ENCODE measurements at regions not wholly inside any gene's neighbourhood (a gene's known extent, or its start where the extent isn't known, plus 50 kb on each side); places are given as distances from the start of the nearest gene placed in this dataset.

DNA sequence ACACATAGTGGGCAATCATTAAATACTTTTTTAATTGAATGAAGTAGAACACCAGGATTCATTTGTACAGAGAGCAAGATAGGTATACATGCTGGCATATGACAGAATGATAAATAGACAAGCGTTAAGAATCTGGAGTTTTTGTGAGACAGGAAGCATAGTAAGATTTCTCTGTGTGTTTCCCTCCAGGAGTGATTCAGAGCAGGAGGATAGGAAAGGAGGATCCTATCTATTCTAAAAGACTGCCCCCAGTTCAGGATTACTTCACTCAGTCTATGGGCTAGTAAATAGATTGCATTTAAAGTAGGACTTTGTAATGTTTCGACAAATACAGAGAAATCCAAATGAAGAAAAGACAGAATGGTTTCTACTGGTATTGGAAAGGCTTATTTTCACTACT lies 423.7 kb downstream of the PDGFC start:
- Mint-ChIP-seq H3K9me3 (peaks cover 6% of the 10 kb centered on the region), H3K27ac (no peak overlapping the region), H3K4me3 (no peak overlapping the region), H3K36me3 (ENCODE audit: low read depth) (no peaks in the 10 kb centered on the region), H3K27me3 (ENCODE audit: low read depth) (no peaks in the 10 kb centered on the region), H3K4me1 (peaks cover 4% of the 10 kb centered on the region)
- TF ChIP-seq, protein P1, sequence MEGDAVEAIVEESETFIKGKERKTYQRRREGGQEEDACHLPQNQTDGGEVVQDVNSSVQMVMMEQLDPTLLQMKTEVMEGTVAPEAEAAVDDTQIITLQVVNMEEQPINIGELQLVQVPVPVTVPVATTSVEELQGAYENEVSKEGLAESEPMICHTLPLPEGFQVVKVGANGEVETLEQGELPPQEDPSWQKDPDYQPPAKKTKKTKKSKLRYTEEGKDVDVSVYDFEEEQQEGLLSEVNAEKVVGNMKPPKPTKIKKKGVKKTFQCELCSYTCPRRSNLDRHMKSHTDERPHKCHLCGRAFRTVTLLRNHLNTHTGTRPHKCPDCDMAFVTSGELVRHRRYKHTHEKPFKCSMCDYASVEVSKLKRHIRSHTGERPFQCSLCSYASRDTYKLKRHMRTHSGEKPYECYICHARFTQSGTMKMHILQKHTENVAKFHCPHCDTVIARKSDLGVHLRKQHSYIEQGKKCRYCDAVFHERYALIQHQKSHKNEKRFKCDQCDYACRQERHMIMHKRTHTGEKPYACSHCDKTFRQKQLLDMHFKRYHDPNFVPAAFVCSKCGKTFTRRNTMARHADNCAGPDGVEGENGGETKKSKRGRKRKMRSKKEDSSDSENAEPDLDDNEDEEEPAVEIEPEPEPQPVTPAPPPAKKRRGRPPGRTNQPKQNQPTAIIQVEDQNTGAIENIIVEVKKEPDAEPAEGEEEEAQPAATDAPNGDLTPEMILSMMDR (IDR thresholded peaks at IDR 0.05; ENCODE audit: unreplicated experiment in 3 of 3) = no peak

DNA sequence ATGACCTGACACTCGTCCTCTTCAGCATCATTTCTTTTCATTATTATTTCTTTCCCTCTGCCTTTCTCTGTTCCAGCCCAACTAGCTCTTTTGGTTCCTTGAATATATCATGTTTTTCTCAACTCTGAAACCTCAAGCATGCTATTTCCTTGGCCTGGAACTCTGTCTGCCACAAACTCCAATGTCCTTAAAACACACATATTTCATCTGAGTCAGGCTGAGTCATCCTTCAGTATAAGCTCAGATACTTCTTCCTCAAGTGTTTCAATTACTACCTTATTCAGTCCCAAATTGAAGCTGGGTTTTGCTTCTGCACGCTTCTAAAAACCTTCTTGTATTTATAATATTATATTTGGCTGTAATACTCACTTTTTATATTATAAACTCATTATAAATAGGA lies 424.2 kb downstream of the PDGFC start:
- Mint-ChIP-seq H3K36me3 (ENCODE audit: low read depth) (no peaks in the 10 kb centered on the region), H3K9me3 (peaks cover 3% of the 10 kb centered on the region), H3K4me1 (peaks cover 4% of the 10 kb centered on the region), H3K27ac (peak overlapping the region; percentile 7 to 19 (median 12)), H3K27me3 (ENCODE audit: low read depth) (no peaks in the 10 kb centered on the region), H3K4me3 (no peak overlapping the region)
- TF ChIP-seq, protein P1 (IDR thresholded peaks at IDR 0.05; ENCODE audit: unreplicated experiment in 3 of 3) = no peak

DNA sequence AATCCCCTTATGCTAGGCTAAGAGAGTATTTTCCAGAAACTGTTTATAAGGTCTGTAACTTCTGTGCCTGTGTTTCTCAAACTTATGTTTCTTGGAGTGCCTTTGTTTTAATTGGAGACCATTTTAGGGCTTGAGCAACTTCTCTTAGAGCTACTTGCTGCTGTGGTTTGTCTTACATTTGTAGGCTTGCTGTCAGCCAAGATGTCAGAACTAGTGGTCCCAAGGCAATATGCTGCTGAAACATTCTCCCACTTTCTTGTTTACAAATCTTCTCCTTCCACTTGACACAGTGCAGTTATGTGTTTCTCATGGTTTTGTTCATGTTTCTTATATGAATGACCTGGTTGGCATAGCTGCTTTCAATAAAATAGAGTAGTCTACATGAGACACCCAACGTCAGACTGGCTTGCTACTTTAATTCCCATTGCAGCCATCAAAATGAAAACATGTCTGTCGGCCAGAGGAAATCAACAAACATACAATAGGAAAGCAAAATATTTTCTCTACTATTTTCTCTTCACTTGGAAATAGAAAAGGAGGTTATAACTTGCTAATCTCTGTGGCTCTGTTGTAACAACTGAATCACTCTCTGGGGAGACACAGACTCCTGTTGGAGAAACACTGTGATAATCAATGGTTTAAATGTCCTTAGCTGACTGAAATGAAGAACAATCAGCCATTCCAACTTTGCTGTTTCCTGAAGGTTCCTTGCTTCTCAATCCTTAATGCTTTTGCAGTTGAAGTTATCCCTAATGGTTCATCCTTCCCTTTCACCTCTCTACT lies 426.4 kb downstream of the PDGFC start:
- peak overlapping the region in 1 of 3 experiments; percentile 0 for H3K27ac Mint-ChIP-seq
- no peaks in the 10 kb centered on the region for H3K27me3 Mint-ChIP-seq (ENCODE audit: low read depth)
- peaks cover 4% of the 10 kb centered on the region for H3K4me1 Mint-ChIP-seq

DNA sequence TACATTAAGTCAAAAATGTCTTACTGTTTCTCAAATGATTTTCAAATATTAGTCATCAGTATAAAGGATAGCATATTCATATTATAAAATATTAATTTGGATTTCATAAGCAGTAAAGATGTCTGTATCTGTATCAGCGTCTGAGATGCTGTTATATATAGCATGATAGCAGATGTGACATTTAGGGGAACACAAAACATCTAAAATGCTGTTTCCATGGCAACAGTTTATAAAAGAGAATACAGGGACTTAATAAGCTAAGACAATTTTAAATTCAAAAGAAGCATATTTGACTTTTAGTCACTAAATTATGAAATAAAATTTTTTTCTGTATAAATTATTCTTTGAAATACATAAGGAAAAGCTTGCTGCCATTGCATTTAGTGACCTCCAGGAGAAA lies 432.2 kb downstream of the PDGFC start:
- no peaks in the 10 kb centered on the region for H3K27me3 Mint-ChIP-seq (ENCODE audit: low read depth)
- H3K9me3 Mint-ChIP-seq = peaks cover 3% of the 10 kb centered on the region
- no peaks in the 10 kb centered on the region for H3K36me3 Mint-ChIP-seq (ENCODE audit: low read depth)
- no peaks in the 10 kb centered on the region for H3K4me1 Mint-ChIP-seq
- no peak overlapping the region for H3K4me3 Mint-ChIP-seq
- no peak overlapping the region for H3K27ac Mint-ChIP-seq
- TF ChIP-seq, protein P1 (IDR thresholded peaks at IDR 0.05; ENCODE audit: unreplicated experiment in 3 of 3) = no peak

More for the DNA sequence above, 426.4 kb downstream of the PDGFC start:
- H3K4me3 Mint-ChIP-seq = no peak overlapping the region
- H3K36me3 Mint-ChIP-seq (ENCODE audit: low read depth) = no peaks in the 10 kb centered on the region
- no peaks in the 10 kb centered on the region for H3K9me3 Mint-ChIP-seq
- TF ChIP-seq, protein P1 (IDR thresholded peaks at IDR 0.05; ENCODE audit: unreplicated experiment in 3 of 3) = no peak

DNA sequence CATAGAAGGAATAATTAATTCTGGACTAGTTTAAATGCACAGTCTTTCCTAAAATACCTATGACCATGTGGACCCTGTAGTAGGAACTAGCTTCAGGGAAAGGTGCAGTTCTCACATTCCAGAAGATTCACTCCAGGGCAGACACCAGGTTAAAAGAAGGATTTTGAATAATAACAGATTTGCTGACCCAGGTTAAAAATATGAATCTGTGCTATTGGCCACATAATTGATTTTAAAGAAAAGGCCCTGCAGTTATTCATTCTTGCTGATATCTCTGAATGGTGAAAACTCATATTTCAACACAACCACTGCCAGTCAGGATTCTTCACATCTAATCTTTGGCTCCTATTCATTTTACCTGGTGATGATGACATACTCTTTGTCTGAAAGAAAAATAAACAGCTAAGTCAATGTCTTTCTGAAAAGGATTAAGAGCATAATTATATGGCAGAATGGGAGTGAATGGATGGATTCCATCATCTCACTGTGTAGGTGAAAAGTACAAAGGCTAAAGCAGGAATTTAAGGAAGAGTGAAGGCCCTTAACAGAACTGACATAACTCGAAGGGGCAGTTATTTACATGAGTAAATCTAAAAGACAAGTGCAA lies 432.8 kb downstream of the PDGFC start:
- Mint-ChIP-seq H3K9me3 (peaks cover 9% of the 10 kb centered on the region), H3K27ac (no peak overlapping the region)

More for the DNA sequence above, 432.8 kb downstream of the PDGFC start:
- TF ChIP-seq, protein P1 (IDR thresholded peaks at IDR 0.05; ENCODE audit: unreplicated experiment in 3 of 3) = no peak
- Mint-ChIP-seq H3K36me3 (ENCODE audit: low read depth) (no peaks in the 10 kb centered on the region), H3K4me3 (no peak overlapping the region), H3K4me1 (no peaks in the 10 kb centered on the region), H3K27me3 (ENCODE audit: low read depth) (no peaks in the 10 kb centered on the region)

Measured in nephron (organoid).